ENCODE measurements at regions not wholly inside any gene's neighbourhood (a gene's known extent, or its start where the extent isn't known, plus 50 kb on each side); places are given as distances from the start of the nearest gene placed in this dataset.

GRCh38 chr17:70609566-70609965, 440.2 kb downstream of the KCNJ2 start (continued):
- TF ChIP-seq TAF1 (IDR thresholded peaks at IDR 0.05; ENCODE audit: low read depth, low read length) (no peak), RXRA (IDR thresholded peaks at IDR 0.05; ENCODE audit: insufficient read depth, low read depth, low read length) (no peak)
